CD4-positive, alpha-beta T cell (primary cell): ENCODE measurements at regions not wholly inside any gene's neighbourhood (a gene's known extent, or its start where the extent isn't known, plus 50 kb on each side); places are given as distances from the start of the nearest gene placed in this dataset.

Experiments
- ATAC-seq: fragments of 200-7000 bp; cut with Tn5 transposase; one replicate; pipeline ENCODE4 v1.10.0; 2022; ENCODE audit warnings: mild to moderate bottlenecking; ENCODE audit not compliant: poor library complexity
- CTCF ChIA-PET: fragments of 350-600 bp; sonication (Branson Sonifier 250); formaldehyde crosslinking; loops from one replicate; lab custom pipeline; 2021; ENCODE audit warnings: antibody characterized with exemption, inconsistent platforms; lab: Charles Lee
- POLR2A ChIA-PET: fragments of 350-600 bp; sonication (Branson Sonifier 250); formaldehyde crosslinking; loops from one replicate; lab custom pipeline; 2021; ENCODE audit warnings: antibody characterized with exemption, inconsistent platforms; lab: Charles Lee
- DNase-seq, 14 experiments: peaks; one replicate each; pipeline ENCODE4 v3.0.0-alpha.2; 2013 to 2020; ENCODE audit warnings: mixed read lengths in 2 of 14
- H3K27ac ChIP-seq, 2 donors: one replicate each; pipeline versions ENCODE4 v1.5.1 to v1.7.0; 2013; ENCODE audit warnings: low read length in 2 of 2, low read depth in 1 of 2, mild to moderate bottlenecking in 1 of 2
- H3K27me3 ChIP-seq, 2 experiments: 1 replicate in 1 of 2; 2 replicates in 1 of 2; pipeline versions ENCODE4 v1.6.1 to v1.7.0; 2013; ENCODE audit warnings: low read length in 2 of 2, control low read depth in 1 of 2, mild to moderate bottlenecking in 1 of 2, moderate library complexity in 1 of 2; ENCODE audit not compliant: insufficient read depth in 2 of 2, control insufficient read depth in 1 of 2
- H3K36me3 ChIP-seq: one replicate; pipeline ENCODE4 v1.6.1; 2013; ENCODE audit warnings: low read length, control low read depth; ENCODE audit not compliant: insufficient read depth
- H3K4me1 ChIP-seq: one replicate; pipeline ENCODE4 v1.6.1; 2013; ENCODE audit warnings: low read length, control low read depth; ENCODE audit not compliant: insufficient read depth
- H3K4me3 ChIP-seq: one replicate; pipeline ENCODE4 v1.5.1; 2013; ENCODE audit warnings: mild to moderate bottlenecking, low read length, moderate library complexity
- H3K9me3 ChIP-seq, 2 experiments: 1 replicate in 1 of 2; 2 replicates in 1 of 2; pipeline versions ENCODE4 v1.6.1 to v1.7.0; 2013; ENCODE audit warnings: low read length in 2 of 2, mild to moderate bottlenecking in 2 of 2, control low read depth in 1 of 2, moderate library complexity in 1 of 2; ENCODE audit not compliant: control insufficient read depth in 1 of 2, insufficient read depth in 1 of 2
- H3K27ac Mint-ChIP-seq: one replicate; pipeline ENCODE4 v1.8.0; 2020; ENCODE audit warnings: mixed read lengths
- H3K27me3 Mint-ChIP-seq: one replicate; pipeline ENCODE4 v1.8.0; 2021; ENCODE audit warnings: mixed read lengths
- H3K36me3 Mint-ChIP-seq: one replicate; pipeline ENCODE4 v1.8.0; 2021; ENCODE audit warnings: low read depth, mixed read lengths
- H3K4me1 Mint-ChIP-seq: one replicate; pipeline ENCODE4 v1.8.0; 2021; ENCODE audit warnings: low read depth, mixed read lengths
- H3K4me3 Mint-ChIP-seq: one replicate; pipeline ENCODE4 v1.8.0; 2020; ENCODE audit warnings: mild to moderate bottlenecking, mixed read lengths
- H3K9me3 Mint-ChIP-seq: one replicate; pipeline ENCODE4 v1.8.0; 2020; ENCODE audit warnings: mixed read lengths
- CTCF ChIP-seq: fragments of 200-600 bp; IDR thresholded peaks from one replicate; pipeline ENCODE4 v1.8.0; 2022; ENCODE audit warnings: antibody characterized with exemption, mild to moderate bottlenecking
- intact Hi-C, 2 experiments: fragments of 100-400 bp; cut with DNase I in 1 of 2; cut with micrococcal nuclease in 1 of 2; formaldehyde crosslinking; loops; one replicate each; pipeline versions ENCODE4 v1.15.1 to v1.9.0; 2023 to 2025; cut with DNase I, micrococcal nuclease

GRCh38 chr20:22525069-22525820, 59.1 kb downstream of the FOXA2 start:
- ATAC-seq (no peak), DNase-seq (no peak)
- H3K36me3 ChIP-seq, result no peaks in the 10 kb centered on the region
- H3K4me3 ChIP-seq, result no peak overlapping the region
- CTCF ChIA-PET, result no interaction called here
- POLR2A ChIA-PET, result no interaction called here
- H3K27me3 Mint-ChIP-seq, result peaks cover 4% of the 10 kb centered on the region
- TF ChIP-seq CTCF, result no peak
- H3K27ac Mint-ChIP-seq, result no peak overlapping the region
- intact Hi-C loops, result no loop called here
- H3K4me1 ChIP-seq, result no peaks in the 10 kb centered on the region
- H3K9me3 Mint-ChIP-seq, result no peaks in the 10 kb centered on the region
- peaks cover 0 to 12% of the 10 kb centered on the region in 2 experiments for H3K9me3 ChIP-seq
- no peak overlapping the region for H3K4me3 Mint-ChIP-seq
- H3K4me1 Mint-ChIP-seq, result no peaks in the 10 kb centered on the region
- H3K27ac ChIP-seq, result no peak overlapping the region
- no peaks in the 10 kb centered on the region for H3K27me3 ChIP-seq
- H3K36me3 Mint-ChIP-seq, result no peaks in the 10 kb centered on the region

- H3K36me3 ChIP-seq, result no peaks in the 10 kb centered on the region
- H3K9me3 Mint-ChIP-seq, result no peaks in the 10 kb centered on the region
- no peak overlapping the region for H3K4me3 Mint-ChIP-seq
- CTCF ChIA-PET, result no interaction called here
- DNase-seq (no peak), ATAC-seq (no peak)
- H3K27me3 Mint-ChIP-seq, result no peaks in the 10 kb centered on the region
- POLR2A ChIA-PET, result no interaction called here
- no peaks in the 10 kb centered on the region for H3K27me3 ChIP-seq
- H3K27ac ChIP-seq, result no peak overlapping the region
- no peaks in the 10 kb centered on the region for H3K4me1 Mint-ChIP-seq
- no peaks in the 10 kb centered on the region for H3K36me3 Mint-ChIP-seq
- H3K27ac Mint-ChIP-seq, result no peak overlapping the region
- H3K4me1 ChIP-seq, result no peaks in the 10 kb centered on the region
- TF ChIP-seq CTCF, result no peak
- intact Hi-C loops, result no loop called here
- H3K9me3 ChIP-seq, result peaks cover 0 to 14% of the 10 kb centered on the region in 2 experiments
- no peak overlapping the region for H3K4me3 ChIP-seq
Measured at GRCh38 chr20:22524393-22525015, 59.9 kb downstream of the FOXA2 start.

GRCh38 chr20:22523499-22524392, 60.6 kb downstream of the FOXA2 start:
- POLR2A ChIA-PET, result no interaction called here

More at GRCh38 chr20:22523499-22524392, 60.6 kb downstream of the FOXA2 start:
- Histone ChIP-seq H3K36me3 (no peaks in the 10 kb centered on the region), H3K27ac (no peak overlapping the region), H3K4me1 (no peaks in the 10 kb centered on the region), H3K4me3 (no peak overlapping the region), H3K9me3 (peaks cover 0 to 16% of the 10 kb centered on the region in 2 experiments), H3K27me3 (no peaks in the 10 kb centered on the region)
- Mint-ChIP-seq H3K27ac (no peak overlapping the region), H3K36me3 (no peaks in the 10 kb centered on the region), H3K27me3 (no peaks in the 10 kb centered on the region), H3K4me3 (no peak overlapping the region), H3K4me1 (no peaks in the 10 kb centered on the region), H3K9me3 (no peaks in the 10 kb centered on the region)
- CTCF ChIA-PET, result no interaction called here
- intact Hi-C loops, result no loop called here
- no peak for ATAC-seq
- DNase-seq, result no peak
- no peak for TF ChIP-seq CTCF
